HG03064 (cell line): ENCODE measurements at regions not wholly inside any gene's neighbourhood (a gene's known extent, or its start where the extent isn't known, plus 50 kb on each side); places are given as distances from the start of the nearest gene placed in this dataset.
"Not testable (repeated sequence)": the region's sequence is repeated elsewhere in the genome, so short reads cannot be mapped to it uniquely, and the experiment has no call there.

Experiments used
- ATAC-seq: cut with Tn5 transposase; IDR thresholded peaks from one replicate; pipeline ENCODE4 v1.9.1; 2021; ENCODE audit warnings: low read depth; ENCODE audit not compliant: unreplicated experiment

DNA sequence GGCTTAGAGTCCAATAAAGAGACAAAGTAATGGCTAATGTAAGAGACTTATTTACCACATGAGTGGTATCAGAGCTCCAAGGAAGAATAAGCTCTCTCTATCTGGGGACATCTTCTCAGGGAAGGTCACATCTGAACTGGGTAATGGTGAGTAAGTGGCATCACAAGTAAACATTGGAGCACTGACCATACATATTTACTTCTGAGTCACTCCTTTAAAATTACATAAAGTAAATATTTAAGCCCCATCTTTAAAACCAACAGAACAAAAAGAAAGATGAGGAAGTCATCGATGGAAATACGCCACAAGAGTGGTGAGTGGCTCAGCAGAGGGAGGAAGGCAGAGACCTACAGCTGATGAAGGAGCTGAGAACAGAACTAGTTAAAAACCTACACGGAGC, 159.9 kb downstream of the DUSP6 start:
- no peak for ATAC-seq

DNA sequence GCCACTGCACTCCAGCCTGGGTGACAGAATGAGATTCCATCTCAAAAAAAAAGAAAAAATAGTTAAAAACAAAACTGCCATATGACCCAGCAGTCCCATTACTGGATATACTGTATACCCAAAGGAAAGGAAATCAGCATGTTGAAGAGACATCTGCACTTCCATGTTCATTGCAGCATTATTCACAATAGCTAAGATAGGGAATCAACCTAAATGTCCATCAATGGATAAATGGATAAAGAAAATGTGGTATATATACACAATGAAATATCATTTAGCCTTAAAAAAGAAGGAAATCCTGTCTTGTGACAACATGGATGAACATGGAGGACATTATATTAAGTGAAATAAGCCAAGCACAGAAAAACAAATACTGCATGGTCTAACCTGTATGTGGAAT, 160.7 kb downstream of the DUSP6 start:
- not testable (repeated sequence) for ATAC-seq

DNA sequence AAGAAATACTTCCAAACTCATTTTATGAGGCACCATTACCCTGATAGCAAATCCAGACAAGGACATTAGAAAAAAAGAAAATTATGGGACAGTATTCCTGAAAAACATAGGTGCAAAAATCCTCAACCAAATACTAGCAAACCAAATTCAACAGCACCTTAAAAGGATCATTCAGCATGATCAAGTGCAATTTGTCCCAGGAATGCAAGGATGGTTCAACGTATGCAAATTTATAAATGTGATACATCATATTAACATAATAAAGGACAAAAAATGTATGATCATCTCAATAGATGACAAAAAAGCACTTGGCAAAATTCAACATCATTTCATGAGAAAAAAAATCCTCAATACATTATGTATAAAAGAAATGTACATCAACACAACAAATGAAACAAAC, 162.9 kb downstream of the DUSP6 start:
- ATAC-seq, result no peak

DNA sequence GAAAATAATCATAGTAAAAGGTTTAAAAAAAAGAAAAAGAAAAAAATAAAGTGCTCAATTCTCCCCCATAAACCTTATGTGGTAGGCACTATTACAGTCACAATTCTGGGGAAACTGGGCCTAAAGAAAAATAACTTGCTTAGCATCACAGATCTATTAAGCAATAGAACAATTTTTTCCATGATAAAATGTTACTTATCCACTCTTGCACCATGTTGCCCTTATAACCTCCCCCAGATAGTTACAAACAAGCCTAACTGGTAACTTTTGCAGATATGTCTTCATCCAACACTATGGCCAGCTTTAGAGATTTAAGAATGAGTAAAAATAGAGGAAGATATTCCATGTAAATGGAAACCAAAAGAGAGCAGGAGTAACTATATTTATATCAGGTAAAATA, 164.8 kb downstream of the DUSP6 start:
- no peak for ATAC-seq

DNA sequence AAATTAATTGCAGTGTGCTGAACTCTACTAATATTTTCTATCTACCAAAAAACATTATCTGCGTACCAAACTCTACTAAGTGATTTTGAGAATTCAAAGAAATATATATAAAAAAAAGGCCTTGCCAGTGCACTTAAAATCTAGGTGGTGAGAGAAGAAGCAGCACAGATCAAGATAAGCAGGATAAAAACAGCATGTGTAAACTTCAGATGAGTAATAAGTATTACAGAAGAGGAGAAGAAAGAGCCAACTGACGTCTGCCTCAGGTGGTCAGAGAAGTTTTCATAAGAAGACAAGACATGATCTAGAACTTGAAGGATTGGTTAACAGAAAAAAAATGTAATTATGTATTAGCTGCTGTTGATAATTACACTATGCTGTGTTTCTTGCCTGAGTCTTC, 166.4 kb downstream of the DUSP6 start:
- no peak for ATAC-seq

DNA sequence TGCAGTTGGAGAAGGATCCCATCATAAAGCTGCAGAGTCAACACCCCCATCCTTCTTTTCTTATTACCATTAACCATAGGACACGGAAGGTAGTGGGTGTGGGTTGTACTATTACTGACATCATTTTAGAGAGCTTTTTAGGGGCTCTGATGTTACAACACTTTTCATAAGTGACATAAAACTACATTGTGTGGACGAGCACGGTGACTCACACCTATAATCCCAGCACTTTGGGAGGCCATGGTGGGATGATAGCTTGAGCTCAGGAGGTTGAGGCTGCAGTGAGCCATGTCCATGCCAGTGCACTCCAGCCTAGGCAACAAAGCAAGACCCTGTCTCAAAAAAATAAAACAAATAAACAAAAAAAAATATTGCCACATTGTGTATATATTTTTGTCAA, 167.1 kb downstream of the DUSP6 start:
- ATAC-seq, result no peak

DNA sequence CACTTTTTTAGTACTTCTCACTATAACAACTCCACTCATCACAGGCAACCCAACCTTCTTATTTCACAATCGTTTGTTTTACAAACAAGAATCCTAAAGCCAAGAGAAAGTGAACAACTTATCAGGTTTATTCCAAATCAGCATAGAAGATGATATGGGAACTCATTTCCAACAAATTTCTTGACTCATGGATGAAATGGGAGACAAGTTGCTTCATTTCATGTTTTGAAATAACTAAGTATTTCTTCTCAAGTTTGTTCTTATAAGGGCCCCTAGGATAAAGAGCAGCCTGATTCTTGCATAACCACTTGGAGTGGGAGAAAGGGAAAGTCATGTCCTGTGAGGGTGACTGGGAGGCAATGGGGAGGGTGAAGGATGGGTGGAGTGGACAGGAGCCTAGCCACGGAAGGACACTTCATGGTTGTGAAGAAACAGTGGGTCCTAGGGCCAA, 168.3 kb downstream of the DUSP6 start:
- ATAC-seq, result no peak

DNA sequence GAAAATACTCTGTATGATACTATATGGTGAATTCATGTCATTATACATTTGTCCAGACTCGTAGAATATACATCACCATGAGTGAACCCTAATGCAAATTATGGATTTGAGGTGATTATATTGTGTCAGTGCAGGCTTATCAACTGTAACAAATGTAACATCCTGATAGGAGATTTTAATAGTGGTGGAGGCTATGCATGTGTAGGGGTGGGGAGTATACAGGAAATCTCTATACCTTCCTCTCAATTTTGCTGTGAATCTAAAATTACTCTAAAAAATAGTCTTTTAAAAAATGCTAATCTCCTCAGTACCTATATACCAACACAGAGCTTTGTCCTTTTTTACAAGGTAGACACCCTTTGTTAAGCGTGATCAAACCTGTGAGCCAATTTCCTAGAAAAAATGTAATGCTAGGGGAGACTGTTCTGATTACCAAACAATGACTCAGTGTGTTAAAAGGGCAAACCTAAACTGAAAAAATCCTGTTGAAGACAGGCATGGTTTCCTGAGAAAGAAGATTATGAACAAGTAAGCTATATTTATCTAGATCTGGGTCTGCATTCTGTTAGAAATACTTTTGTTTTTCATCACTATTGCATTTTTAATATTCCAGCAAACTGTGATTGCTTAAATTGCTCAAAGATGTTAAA, 170.9 kb downstream of the DUSP6 start:
- ATAC-seq, result no peak

DNA sequence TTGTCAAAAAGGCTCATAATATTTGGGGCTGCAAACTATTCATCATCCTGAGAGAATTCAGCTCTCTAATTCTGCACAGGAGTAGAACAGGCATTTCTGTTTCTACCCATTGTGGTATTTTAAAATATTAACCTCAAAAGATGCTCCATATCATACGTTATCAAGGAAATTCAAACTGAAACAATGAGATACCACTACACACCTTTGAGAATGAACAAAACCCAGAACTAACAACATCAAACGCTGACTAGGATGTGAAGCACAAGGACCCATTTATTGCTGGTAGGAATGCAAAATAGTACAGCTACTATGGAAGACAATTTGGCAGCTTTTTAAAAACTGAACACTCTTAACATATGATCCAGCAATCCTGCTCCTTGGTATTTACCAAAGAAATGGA, 171.8 kb downstream of the DUSP6 start:
- no peak for ATAC-seq

DNA sequence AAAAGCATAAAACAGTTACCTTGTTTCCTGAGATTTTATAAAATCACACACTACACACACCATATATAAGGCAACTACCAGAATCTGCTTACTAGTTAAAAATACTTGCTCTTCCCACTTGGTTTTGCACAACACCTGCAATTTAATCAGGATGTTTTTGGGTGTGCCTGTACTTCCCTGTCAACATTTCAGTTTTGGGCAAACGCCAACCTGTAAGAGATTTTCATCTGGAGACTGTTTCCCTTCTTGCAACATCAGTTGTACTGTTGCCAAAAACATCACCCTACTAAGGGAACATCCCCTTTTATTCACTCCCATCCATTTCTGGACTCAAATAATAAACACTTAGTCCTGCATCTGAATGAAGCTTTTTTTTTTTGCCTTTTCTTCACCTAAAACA, 172.3 kb downstream of the DUSP6 start:
- ATAC-seq, result no peak

DNA sequence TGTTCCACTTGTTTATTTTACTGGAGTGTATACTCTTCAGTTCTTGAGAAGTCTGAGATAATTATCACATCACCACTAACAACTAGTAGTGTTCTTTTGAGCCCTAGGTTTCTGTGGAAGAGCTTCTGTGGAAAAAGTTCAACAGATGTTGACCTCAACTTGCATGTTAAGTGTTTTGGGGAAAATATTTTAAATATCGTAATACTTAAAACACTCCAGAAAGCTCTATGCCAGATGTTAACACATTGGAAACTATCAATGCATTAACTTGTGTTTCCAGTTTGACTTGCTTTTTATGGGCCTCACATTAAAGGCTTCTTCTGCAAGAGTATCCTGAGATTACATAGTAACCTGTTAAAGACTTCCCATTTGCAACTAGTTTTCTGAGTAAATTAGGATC, 173.1 kb downstream of the DUSP6 start:
- ATAC-seq, result no peak

DNA sequence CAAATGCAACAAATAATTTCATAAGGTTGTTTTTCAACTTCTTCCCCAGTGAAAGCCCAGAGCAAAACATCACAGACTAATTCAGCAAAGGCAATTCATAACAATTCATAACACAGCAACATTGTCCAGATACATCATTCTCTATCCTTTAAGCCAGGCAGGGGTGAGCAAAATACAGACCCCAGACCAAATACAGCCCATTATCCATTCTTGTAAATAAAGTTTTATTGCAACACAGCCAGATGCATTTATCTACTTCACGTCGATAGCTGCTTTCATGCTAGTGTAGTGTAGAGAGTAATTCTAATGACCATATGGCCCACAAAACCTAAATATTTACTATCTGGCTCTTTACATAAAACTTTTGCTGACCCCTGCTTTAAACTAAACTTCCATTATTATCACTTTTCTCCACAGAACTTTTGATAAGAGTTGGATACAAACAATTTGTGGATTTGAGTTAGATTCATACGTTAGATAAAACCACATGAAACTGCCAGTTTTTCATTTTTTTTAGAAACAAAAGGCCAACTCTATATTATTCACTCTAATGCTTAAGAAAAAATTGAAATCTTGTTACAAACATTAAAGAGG, 174.4 kb downstream of the DUSP6 start:
- ATAC-seq, result no peak

DNA sequence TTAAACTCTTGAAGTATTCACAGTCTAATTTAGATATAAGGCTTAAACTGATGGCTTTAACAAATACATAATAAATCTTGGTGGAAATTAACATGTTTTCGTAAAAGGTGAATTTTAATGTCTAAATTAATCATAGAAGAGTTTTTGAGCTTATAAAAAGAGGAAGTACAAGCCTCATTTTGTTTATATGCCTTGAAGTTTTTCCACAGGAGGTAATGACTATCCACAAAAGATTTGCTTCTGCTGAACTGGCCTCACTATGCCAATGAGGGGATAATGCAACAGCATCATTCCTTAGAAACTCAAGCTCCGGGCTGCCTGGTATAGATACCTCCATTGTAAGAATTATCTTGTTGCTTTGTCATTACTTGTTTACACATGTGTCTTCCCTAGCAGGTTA, 175.6 kb downstream of the DUSP6 start:
- ATAC-seq, result no peak

DNA sequence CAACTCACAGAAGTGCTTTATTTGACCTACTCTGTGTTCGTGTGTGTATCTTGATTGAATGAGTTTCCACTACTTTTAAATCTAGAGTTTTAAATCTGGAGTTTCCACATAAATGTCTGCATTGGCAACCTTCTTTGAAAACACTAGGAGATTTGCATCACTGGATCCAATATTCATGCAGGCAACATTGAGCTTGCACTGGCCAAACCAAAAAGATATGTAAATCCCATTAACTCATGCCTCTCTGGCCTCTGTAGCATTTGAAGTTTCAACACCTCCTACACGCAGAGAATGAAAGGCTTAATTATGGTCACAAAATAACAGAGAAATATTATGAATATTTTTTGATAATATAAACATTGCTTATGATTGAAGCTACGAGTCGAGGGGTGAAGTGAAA, 178.6 kb downstream of the DUSP6 start:
- no peak for ATAC-seq

DNA sequence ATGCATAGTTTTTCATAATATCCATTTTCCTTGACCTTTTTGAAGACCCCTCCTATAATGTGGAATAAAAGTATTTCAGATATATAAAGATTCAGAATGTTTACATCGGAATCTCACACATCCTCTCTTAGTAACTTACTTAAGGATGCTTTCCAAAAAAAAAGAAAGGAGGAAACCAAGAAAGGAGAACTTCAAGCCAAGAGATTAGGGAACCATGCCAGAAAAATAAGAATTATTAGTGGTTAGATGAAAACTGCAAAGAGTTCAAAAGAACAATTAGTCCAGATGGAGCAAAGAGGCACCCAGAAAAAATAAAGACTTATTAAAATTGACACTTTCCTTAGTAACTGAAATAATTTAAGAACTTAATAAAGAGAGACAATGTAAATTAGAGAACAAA, 179.2 kb downstream of the DUSP6 start:
- ATAC-seq, result no peak

DNA sequence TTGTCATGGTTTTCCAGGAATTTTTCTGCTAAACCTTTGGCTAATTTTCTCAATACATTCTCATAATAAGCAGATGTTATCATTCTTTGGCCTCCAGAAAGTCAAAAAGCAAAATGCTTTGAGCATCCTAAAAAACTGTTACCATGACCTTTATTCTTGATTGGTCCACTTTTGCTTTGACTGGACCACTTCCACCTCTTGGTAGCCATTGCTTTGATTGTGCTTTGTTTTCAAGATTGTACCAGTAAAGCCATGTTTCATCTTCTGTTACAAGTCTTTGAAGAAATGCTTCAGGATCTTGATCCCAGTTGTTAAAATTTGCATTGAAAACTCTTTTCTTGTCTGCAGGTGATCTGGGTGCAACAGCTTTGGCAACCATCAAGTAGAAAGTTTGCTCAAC, 180.1 kb downstream of the DUSP6 start:
- ATAC-seq, result no peak

DNA sequence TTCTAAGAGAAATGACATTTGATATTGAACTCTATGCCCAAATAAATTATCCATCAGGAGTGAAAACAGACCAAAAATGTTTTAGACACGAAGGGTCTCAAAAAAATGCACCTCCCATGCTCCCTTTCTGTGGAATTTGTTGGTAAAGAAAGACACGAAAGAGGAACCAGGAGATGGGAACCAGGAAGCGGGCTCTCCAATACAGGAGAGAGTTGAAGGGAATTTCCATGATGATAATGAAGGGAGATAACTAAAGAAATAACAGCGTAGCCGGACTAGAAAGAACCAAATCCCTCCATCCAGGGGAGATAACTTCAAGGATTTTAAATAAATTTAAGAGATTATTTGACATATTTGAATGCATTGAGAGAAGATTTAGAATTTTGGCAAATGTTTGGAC, 183.0 kb downstream of the DUSP6 start:
- no peak for ATAC-seq

DNA sequence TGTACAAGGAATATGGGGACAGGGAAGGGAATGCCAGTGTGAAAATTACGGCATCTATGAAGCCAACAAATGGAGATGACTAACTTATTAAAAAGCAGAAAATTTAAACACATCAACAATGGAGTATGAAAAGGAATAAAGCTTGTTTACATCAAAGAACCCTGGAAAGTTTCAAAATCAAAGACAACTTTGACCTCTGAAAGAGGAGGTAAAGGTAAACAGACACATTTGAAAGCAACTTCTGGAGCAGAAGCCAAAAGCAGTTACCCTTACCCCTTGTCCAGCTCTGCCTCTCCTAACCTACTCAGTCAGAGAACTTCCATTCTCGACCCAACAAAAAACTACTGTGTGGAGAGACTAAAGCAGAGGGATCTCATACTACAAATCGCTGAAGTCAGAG, 184.3 kb downstream of the DUSP6 start:
- ATAC-seq, result no peak

DNA sequence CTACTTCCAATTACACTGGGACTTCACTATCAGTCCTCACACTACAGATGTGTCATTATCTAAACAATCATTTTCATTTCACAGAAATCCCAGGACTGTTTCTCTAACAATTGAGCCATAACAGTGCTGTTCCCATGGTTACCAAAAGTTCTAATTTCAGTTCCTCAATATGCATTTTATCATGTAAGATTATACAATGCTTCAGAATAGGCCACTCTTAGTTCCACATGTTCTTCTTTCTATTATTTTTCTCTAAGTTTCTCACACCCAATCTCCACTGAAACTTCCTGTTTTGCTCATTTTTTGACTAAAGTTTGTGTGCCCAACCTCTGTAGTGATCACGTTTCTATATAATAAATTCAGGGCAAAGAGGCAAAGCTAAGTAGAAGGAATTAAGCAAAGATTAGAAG, 185.8 kb downstream of the DUSP6 start:
- peak; percentile 95 for ATAC-seq

DNA sequence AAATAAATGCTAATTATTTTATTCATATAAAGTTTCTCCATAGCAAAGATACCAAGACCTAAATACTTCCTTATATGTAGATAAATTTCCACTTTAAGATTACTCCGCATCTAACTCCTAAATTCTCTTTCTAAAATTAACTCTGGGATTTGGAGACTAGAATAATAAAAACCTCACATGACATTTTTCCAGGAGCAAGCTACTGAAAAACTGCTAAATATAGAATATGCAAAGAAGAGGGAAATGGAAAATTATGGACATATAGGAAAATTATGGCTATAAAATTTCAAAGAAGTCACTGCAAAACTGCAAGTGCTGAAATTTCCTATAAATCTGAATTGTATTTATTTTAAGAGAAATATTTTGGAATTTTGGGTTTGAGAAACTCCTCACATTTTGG, 186.2 kb downstream of the DUSP6 start:
- no peak for ATAC-seq

DNA sequence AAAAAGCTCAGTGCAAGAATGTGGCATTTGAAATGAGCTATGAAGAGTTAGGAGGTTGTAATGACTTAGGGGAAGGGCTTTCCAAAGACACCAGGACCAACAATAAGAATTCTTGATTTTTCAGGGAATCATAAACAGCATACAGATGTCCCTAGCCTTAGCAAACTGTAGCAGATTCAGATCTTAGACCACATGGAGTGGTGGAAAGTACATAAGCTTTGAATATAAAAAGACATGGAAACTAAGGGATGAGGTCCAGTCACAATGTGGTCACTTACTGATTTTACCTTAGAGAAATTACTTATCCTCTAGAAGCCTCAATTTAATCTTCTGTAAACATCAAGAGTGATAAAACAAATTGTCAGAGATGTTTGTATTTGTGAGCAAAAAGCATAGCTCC, 186.6 kb downstream of the DUSP6 start:
- ATAC-seq, result no peak

DNA sequence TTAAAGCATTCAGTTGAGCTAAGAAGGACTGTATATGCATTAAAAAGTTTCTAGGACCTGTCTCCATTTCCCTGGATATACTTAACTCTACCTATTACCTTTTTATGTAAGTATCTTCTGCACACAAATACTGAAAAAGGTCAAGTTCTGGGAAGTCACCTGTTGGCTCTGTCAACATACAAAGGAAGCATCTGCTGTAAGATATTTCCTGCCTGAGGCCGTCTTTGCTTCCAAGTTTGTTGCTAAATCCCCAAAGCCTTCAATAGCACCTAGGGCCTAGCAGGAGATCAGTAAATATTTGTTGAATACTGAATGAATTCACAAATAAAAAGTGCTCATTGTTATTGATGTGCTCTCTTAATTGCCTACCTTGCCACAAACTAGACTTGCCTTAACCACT, 188.4 kb downstream of the DUSP6 start:
- ATAC-seq, result no peak
